DOHH2 (cell line): ENCODE measurements at regions not wholly inside any gene's neighbourhood (a gene's known extent, or its start where the extent isn't known, plus 50 kb on each side); places are given as distances from the start of the nearest gene placed in this dataset.

Experiments used
- H3F3A ChIP-seq: fragments of 200-600 bp; sonication (generic), shearing (Covaris generic); 2 replicates; pipeline ENCODE4 v1.6.0; 2016; ENCODE audit warnings: antibody characterized with exemption, mild to moderate bottlenecking; ENCODE audit not compliant: control insufficient read depth, insufficient read depth
- H3K27ac ChIP-seq: fragments of 200-600 bp; sonication (generic); 2 replicates; pipeline ENCODE4 v1.5.1; 2014; ENCODE audit warnings: low read depth, mild to moderate bottlenecking, low read length, moderate library complexity
- H3K27me3 ChIP-seq: fragments of 200-600 bp; sonication (generic); 2 replicates; pipeline ENCODE4 v1.6.1; 2014; ENCODE audit warnings: mild to moderate bottlenecking, low read length, mixed read lengths; ENCODE audit not compliant: control insufficient read depth
- H3K36me3 ChIP-seq: fragments of 200-600 bp; sonication (generic); 2 replicates; pipeline ENCODE4 v1.6.1; 2014; ENCODE audit warnings: mild to moderate bottlenecking, low read length, moderate library complexity, mixed read lengths; ENCODE audit not compliant: control insufficient read depth
- H3K4me1 ChIP-seq: fragments of 200-600 bp; sonication (generic); 2 replicates; pipeline ENCODE4 v1.6.1; 2014; ENCODE audit warnings: mild to moderate bottlenecking, low read length, mixed read lengths; ENCODE audit not compliant: control insufficient read depth
- H3K4me2 ChIP-seq: fragments of 200-600 bp; sonication (generic); 2 replicates; pipeline ENCODE4 v1.6.0; 2014; ENCODE audit warnings: mild to moderate bottlenecking, low read length, moderate library complexity
- H3K4me3 ChIP-seq: fragments of 200-600 bp; sonication (generic); 2 replicates; pipeline ENCODE4 v1.5.1; 2014; ENCODE audit warnings: mild to moderate bottlenecking, low read length, mixed read lengths
- H3K79me2 ChIP-seq: fragments of 200-600 bp; sonication (generic); 2 replicates; pipeline ENCODE4 v1.6.1; 2014; ENCODE audit warnings: mild to moderate bottlenecking, low read length, mixed read lengths; ENCODE audit not compliant: control insufficient read depth
- H3K9me2 ChIP-seq: fragments of 200-600 bp; sonication (generic); replicated peaks from 2 replicates; pipeline ENCODE4 v1.6.1; 2014; ENCODE audit warnings: mild to moderate bottlenecking, low read length, mixed read lengths; ENCODE audit not compliant: control insufficient read depth
- H3K9me3 ChIP-seq: fragments of 200-600 bp; sonication (generic); 2 replicates; pipeline ENCODE4 v1.6.1; 2014; ENCODE audit warnings: antibody characterized with exemption, low read length, mixed read lengths; ENCODE audit not compliant: control insufficient read depth, insufficient read depth
- H4K20me1 ChIP-seq: fragments of 200-600 bp; sonication (generic); 2 replicates; pipeline ENCODE4 v1.6.0; 2014; ENCODE audit warnings: low read depth, mild to moderate bottlenecking, antibody characterized with exemption, low read length, moderate library complexity; ENCODE audit not compliant: control insufficient read depth, insufficient read depth
- EZH2phosphoT487 ChIP-seq: fragments of 200-600 bp; sonication (generic); IDR thresholded peaks from 2 replicates; pipeline ENCODE4 v1.6.1; 2017; ENCODE audit warnings: borderline replicate concordance, mild to moderate bottlenecking, antibody characterized with exemption, low read length, moderate library complexity, mixed read lengths
- TF ChIP-seq, protein P1 (sequence below): fragments of 200-600 bp; sonication (generic); IDR thresholded peaks from one replicate; pipeline ENCODE4 v1.5.1; 2014; ENCODE audit warnings: antibody characterized with exemption, mild to moderate bottlenecking, low read depth, low read length; ENCODE audit not compliant: poor library complexity, severe bottlenecking

DNA sequence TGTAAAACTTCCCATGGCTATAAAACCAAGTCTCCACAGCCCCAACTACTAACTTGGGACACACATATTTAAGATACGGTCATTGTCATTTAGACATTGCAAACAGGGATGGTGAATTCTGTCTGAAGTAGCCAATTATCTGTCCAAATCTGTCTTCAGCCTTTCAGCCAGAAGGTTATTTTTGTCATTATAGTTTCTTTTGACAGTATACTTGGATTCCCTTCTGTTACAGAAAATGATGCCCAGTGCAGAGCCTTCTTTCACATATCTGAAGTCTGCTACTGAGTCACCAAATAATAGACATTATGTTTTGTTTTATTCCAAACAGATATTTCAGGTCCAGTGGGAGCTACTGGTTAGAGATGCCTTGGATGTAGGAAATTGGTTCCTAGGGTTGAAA lies 452.4 kb upstream of the HTR2A start:
- H3K9me2 ChIP-seq, result no peaks in the 10 kb centered on the region
- no peak overlapping the region for H3K4me3 ChIP-seq
- H3F3A ChIP-seq, result no peaks in the 10 kb centered on the region
- H3K27me3 ChIP-seq, result no peaks in the 10 kb centered on the region
- H3K4me2 ChIP-seq, result no peak overlapping the region
- H4K20me1 ChIP-seq, result no peaks in the 10 kb centered on the region
- TF ChIP-seq EZH2phosphoT487, result no peak
- TF ChIP-seq, protein P1, sequence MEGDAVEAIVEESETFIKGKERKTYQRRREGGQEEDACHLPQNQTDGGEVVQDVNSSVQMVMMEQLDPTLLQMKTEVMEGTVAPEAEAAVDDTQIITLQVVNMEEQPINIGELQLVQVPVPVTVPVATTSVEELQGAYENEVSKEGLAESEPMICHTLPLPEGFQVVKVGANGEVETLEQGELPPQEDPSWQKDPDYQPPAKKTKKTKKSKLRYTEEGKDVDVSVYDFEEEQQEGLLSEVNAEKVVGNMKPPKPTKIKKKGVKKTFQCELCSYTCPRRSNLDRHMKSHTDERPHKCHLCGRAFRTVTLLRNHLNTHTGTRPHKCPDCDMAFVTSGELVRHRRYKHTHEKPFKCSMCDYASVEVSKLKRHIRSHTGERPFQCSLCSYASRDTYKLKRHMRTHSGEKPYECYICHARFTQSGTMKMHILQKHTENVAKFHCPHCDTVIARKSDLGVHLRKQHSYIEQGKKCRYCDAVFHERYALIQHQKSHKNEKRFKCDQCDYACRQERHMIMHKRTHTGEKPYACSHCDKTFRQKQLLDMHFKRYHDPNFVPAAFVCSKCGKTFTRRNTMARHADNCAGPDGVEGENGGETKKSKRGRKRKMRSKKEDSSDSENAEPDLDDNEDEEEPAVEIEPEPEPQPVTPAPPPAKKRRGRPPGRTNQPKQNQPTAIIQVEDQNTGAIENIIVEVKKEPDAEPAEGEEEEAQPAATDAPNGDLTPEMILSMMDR, result no peak
- H3K9me3 ChIP-seq, result no peaks in the 10 kb centered on the region
- H3K79me2 ChIP-seq, result no peaks in the 10 kb centered on the region
- no peak overlapping the region for H3K27ac ChIP-seq
- H3K36me3 ChIP-seq, result no peaks in the 10 kb centered on the region
- no peaks in the 10 kb centered on the region for H3K4me1 ChIP-seq

DNA sequence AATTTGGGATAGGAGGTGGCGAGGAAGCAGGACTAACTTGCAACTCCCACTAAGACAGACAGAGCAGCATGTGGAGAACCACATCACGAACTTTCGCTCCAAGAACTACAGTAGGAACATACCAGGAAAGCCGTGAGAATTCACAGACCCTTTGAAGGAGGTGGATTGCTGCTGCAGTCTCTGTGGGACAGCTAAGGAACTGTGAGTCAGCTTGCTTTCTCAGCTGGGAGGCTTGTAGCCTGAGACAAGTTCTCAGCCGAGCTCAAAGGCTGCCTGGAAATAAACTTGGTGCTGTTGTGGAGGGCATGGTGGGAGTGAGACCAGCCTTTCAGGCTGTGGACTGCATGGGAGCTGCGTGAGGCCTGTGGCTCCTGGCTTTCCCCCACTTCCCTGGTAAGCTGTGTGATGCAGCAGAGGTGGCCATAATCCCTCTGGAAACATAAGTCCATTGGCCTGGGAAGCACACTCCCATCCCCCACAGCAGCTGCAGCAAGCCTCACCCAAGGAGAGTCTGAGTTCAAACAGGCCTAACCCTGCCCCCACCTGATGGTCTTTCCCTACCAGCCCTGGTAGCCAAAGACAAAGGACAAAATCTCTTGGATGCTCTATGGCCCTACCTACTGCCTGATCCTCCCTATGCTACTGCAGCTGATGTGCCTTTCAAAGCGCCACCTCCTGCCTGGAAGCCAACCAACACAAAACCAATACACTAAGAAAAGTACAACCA lies 441.1 kb upstream of the HTR2A start:
- Histone ChIP-seq H3K9me3 (no peaks in the 10 kb centered on the region), H3K4me1 (no peaks in the 10 kb centered on the region), H3K79me2 (no peaks in the 10 kb centered on the region), H3K27ac (no peak overlapping the region), H3K27me3 (no peaks in the 10 kb centered on the region), H4K20me1 (no peaks in the 10 kb centered on the region), H3K4me3 (no peak overlapping the region), H3K4me2 (no peak overlapping the region), H3K9me2 (no peaks in the 10 kb centered on the region), H3F3A (no peaks in the 10 kb centered on the region), H3K36me3 (no peaks in the 10 kb centered on the region)
- TF ChIP-seq, protein P1, result no peak
- TF ChIP-seq EZH2phosphoT487, result no peak

DNA sequence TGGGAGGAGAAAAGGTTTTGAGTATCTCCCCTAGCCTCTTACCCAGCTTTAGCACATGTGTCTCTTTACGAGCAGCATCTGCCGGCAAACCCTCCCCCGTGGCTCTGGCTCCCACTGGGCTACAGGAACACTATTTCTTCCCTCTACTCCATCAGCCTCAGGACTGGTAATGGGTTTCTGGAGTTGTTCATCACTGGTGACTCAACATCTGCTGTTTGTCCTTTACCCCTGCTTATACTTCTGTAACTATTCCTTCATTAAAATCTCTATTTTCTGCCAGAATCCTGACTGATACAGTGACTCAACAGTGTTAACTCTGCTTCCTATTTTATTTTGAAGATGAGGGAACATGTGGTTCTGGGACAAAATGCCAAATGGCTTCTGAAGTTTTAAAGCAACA lies 437.3 kb upstream of the HTR2A start:
- H3K9me3 ChIP-seq, result no peaks in the 10 kb centered on the region
- no peaks in the 10 kb centered on the region for H3K27me3 ChIP-seq
- no peaks in the 10 kb centered on the region for H3F3A ChIP-seq
- H3K79me2 ChIP-seq, result no peaks in the 10 kb centered on the region
- no peak overlapping the region for H3K27ac ChIP-seq
- TF ChIP-seq EZH2phosphoT487, result no peak
- TF ChIP-seq, protein P1, result no peak
- no peaks in the 10 kb centered on the region for H3K36me3 ChIP-seq
- H3K4me1 ChIP-seq, result no peaks in the 10 kb centered on the region
- no peaks in the 10 kb centered on the region for H3K9me2 ChIP-seq
- no peaks in the 10 kb centered on the region for H4K20me1 ChIP-seq
- H3K4me2 ChIP-seq, result no peak overlapping the region
- H3K4me3 ChIP-seq, result no peak overlapping the region
